Middle frontal gyrus (tissue), 1 donor: ENCODE measurements at regions not wholly inside any gene's neighbourhood (a gene's known extent, or its start where the extent isn't known, plus 50 kb on each side); places are given as distances from the start of the nearest gene placed in this dataset.

ENCODE experiments used
- DNase-seq: peaks from one replicate; pipeline ENCODE4 v3.0.0-alpha.2; 2015; ENCODE audit warnings: low spot score; ENCODE audit errors: extremely low spot score

DNA sequence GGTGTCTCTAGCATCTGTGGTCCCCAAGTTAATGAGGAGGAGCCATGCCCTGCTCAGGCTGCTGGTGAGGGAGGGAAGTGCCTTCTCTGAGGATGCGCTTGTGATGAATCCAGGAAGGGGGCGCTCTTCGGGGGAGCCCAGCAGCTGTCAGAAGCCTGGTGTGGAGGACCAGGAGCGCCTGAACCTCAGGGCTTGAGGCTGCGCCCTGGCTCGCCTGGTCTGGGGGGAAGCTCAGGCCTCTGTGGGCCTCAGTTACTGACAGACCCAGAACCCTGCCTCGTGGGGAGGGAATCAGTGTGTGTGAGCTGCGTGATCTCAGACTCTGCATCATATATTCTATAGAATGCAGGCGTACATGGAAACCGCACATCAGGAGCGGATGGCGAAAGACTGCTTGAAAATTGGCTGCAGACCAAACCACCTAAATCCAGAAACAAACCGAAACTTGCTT is 126.1 kb downstream of the SEC14L1 start:
- DNase-seq = no peak

GRCh38 chr17:77269696-77270681 is 129.2 kb downstream of the SEC14L1 start:
- no peak for DNase-seq

DNA sequence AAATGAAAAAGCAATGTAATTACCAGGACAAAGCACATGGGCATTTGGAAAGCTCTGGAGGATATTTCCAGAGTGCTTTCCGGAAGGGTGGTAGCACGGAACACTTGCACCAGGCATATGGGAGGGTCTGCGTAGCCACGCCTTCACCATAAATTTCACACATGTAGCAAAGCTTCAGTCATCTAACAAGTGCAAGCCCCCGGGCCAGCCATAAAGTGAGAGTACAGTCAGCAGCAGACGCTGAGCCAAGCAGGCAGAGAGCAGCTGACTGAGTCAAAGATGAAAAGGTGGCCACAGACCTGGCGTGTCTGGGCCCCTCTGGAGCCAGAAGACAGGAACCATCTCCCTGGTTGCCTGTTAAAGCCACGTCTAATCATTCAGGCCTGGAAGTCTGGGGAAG is 130.6 kb downstream of the SEC14L1 start:
- no peak for DNase-seq

DNA sequence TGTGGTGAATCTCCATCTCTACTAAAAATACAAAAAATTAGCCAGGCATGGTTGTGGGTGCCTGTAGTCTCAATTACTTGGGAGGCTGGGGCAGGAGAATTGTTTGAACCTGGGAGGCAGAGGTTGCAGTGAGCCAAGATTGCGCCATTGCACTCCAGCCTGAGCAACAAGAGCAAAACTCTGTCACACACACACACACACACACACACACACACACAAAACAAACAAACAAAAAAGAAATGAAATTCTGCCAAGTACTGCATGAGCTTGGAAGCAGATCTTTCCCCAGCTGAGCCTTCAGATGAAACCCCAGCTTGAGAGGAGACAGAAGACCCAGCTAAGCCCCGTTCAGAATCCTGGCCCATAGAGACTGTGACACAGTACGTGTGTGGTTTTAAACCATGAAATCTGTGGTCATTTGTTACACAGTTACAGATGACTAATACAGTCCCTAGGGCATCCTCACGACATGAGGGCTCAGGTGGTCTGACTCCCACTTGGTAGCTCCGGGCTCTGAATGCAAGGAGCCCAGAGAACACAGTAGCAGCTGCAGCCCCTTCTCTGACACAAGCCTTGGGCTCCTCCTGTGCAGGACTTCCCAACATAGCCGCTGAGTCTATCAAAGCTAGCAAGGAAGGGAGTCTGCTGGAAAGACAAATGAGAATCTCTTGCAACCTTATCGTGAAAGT is 132.8 kb downstream of the SEC14L1 start:
- DNase-seq = no peak

DNA sequence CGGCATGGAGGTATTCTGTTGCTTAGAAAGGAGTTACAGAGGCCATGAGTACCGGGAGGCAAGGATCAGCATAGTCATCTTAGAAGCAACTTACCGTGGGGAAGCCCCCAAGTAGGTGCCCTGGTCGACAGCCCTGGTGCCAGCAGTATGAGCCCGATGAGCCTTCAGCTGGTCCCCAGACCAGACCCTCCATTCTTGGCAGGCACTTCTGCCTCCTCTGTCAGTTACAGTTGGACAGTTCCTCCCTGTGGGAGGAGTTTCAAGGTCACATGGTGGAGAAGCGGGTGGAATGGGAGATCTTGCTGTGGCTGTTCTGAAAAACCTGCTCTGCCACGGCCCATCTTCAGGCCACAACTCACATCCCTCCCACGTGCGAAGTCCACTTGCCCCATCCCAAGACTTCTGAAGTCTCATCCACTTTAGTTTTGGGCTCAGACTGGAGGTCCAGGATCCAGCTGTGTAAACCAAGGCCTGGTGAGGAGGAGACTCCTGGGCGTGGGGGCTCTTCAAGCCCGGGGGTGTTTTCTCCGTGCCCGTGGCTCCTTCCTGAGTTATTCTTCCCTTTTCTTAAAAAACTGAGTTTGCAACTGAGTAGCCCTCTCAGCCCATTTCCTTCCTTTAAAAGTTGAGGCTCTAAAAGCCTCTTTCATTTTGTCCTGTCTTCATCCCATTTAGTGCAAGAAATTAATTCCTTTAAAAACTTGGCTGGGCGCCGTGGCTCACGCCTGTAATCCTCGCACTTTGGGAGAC is 133.5 kb downstream of the SEC14L1 start:
- DNase-seq = no peak

GRCh38 chr17:77279448-77280303 is 138.9 kb downstream of the SEC14L1 start:
- no peak for DNase-seq

DNA sequence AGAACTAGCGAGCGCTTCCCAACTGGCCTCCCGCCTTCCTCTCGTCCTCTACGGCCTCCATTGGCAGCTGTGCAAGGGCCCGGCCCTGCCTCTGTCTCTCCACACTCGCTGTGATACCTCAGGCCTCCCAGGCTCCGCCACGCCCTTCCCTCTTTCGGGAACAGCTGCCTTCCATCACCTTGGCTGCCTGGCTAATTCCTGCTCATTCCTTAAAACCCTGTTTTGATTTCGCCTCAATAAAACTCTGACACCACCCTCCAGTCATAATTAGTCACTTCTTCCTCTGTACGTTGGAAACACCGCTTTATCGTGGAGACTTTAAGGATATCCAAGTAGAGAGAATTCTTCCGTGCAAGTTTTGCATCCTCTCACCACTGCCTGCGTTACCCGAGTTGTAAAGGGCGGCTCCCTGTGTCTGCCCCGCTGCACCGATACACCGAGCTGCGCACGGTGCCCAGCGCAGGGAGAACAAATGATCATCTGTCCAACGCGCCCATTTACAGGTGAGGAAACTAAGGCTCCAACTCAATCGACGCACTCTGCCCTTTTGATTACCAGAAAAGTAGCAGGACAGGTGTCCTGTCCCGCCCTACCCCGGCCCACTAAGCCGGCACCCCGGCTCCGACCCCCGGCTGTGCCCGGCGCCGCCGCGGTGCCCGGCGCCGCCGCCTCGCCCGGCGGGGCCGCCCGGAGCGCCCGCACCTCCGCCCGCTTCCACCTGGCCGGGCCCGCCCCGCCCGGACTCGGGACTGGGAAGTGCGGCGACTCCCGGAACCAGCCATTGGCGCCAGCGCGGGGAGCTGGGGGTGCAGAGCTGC is 139.7 kb downstream of the SEC14L1 start:
- no peak for DNase-seq

DNA sequence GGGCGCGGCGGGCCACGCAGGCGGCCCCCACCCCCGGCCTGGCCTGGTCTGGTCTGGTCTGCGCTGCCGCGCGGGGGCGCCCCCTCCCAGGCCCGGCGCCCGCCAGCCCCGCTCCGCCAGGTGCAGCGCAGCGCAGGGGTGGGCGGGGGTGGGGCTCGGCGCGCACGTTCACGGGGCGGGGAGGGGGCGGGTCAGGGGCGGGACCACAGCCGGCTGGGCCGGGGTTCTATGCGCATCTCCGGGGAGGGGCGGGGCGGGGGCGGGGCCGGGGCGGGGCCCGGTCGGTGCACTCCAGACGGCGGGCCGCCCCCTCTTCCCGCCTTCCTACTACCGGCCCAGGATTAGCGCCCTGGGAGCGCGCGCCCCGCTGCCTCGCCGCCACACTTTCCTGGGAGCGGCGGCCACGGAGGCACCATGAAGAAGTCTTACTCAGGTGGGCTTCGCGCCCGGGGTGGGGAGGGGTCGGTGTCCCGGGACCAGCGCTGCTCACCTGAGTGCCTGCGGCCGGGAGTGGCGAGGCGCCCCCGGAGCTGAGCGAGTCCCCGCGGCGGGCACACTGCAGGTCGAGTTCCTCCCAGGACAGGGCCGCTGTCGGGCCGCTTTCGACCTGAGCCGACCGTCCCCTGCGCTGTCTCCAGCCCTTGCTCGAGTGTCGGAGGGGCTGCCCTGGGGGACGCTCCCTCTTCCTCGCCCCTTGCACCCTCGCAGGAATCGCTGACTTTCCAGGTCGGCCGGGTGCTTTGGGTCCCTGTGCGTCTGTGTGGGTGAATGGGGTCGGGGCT is 140.5 kb downstream of the SEC14L1 start:
- no peak for DNase-seq

DNA sequence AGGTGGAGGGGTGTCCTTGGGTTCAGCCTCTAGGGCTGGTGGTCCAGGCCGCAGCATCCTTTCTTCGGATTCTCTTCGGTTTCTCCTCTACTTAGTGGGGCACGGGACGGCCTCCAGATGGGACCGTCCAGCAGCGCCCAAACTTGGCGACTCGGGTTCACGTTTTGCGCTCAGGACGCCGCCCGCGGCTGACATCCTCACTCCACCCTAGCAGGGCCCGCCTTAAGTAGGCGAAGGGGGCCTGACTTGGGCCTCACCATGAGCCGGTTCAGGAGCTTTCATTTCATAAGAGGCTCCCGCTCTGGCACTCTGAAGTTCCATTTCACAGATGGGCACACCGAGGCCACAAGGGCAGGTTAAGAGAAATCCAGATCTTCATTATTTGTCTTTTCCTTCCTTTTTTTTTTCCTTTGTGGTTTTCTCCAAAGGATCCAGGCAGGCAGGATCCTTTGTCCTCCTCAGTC is 141.2 kb downstream of the SEC14L1 start:
- DNase-seq = no peak

- no peak for DNase-seq
These were observed 142.1 kb downstream of the SEC14L1 start for GRCh38 chr17:77282524-77283515.

DNA sequence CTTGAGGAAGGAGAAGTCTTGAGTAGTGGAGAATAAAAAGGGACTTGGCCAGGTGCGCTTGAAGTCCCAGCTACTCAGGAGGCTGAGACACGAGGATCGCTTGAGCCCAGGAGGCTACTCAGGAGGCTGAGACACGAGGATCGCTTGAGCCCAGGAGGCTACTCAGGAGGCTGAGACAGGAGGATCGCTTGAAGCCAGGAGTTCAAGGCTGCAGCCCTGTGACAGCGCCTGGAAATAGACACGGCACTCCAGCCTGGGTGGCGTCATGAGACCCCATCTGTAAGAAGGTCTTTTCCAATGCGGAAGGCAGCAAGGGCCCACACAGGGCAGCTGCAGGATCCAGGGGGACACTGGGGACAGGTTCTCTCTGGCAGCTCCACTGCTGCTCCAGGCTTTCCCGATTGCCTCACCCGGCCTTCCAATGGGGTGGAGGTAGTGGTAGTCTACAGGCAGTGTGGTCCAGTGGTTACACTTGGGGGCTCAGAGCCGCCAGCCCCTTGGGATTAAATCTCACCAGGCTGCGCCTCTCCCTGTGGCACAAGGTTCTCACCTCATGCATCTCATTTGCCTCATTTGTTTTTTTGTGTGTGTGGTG is 143.4 kb downstream of the SEC14L1 start:
- DNase-seq = no peak

- DNase-seq = no peak
These were observed 145.0 kb downstream of the SEC14L1 start for GRCh38 chr17:77285594-77286390.

DNA sequence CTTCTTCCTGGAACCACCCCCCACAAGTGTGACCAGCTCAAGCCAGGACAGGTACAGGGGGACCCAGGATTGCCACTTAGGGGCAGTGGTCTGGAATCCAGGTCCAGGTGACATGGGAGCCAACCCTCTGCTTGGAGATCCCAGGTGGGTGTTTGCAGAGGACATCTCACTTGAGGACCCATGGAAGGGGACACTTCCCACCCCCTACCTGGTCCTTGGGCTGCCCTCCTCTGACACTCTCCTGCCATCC is 145.5 kb downstream of the SEC14L1 start:
- DNase-seq = no peak

GRCh38 chr17:77286641-77287431 is 146.1 kb downstream of the SEC14L1 start:
- DNase-seq = no peak

DNA sequence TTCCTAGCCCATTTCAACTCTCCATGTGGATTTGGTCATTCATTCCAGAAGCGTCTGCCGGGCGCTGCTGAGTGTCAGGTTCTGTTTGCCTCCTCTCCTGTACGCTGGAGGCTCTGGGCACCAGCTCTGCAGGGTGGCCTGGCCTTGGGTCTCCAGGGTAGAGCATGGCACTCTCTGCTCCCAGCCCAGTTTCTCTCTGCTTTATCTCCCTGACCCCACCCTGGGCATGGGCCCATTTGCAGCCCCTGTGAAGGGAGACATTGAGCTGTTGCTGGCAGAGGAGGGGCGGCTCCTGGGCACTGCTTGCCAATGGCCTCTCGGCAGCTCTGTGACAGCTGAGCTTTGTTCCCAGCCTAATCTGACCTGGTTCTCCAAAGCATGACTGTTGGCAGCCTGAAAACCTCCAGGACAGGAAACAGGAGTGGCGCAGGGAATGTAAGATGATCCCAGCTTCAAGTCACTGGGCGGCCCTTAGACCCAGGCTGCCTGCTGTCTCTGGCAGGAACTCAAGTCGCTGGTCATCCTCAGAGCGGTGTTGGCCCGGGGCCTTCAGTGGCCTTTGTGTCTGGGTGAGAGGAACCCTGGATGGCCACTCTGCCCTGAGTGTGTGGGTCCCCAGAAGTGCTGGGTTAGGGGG is 146.8 kb downstream of the SEC14L1 start:
- DNase-seq = no peak
